ENCODE measurements at regions not wholly inside any gene's neighbourhood (a gene's known extent, or its start where the extent isn't known, plus 50 kb on each side); places are given as distances from the start of the nearest gene placed in this dataset.

DNA sequence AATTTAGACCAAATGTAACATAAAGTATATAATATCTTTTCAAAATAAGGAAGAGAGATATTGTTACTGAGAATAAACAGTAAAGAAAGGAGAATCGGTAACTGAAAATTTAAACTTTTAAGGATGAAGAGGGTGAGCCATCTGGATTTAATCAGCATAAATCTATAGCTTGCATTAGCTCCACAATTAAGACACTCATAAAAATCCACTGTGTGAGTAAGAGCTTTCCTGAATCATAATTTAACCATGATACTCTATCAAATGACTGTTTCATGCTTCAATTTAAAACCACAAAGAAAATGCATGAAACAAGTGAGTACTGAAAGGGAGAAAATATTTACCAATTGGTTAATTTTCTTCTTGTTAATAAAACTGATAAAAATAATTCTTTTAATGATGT lies 951.5 kb upstream of the SLIT2 start:
- POLR2A ChIA-PET = no interaction called here
- BruUV-seq (replicated peaks) = no TSS peak
- no peak for TF ChIP-seq POLR2AphosphoS5 (IDR thresholded peaks at IDR 0.05; ENCODE audit: insufficient read depth, low read depth, low read length)
- no peak for TF ChIP-seq POLR2A (IDR thresholded peaks at IDR 0.05; ENCODE audit: low read depth, low read length)
- no peak for TF ChIP-seq FOS (IDR thresholded peaks at IDR 0.05; ENCODE audit: borderline replicate concordance, insufficient read depth, low read length)
- TF ChIP-seq, protein P1, sequence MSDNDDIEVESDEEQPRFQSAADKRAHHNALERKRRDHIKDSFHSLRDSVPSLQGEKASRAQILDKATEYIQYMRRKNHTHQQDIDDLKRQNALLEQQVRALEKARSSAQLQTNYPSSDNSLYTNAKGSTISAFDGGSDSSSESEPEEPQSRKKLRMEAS (IDR thresholded peaks at IDR 0.05; ENCODE audit: insufficient read depth, insufficient read length) = no peak
- TF ChIP-seq JUN (IDR thresholded peaks at IDR 0.05; ENCODE audit: borderline replicate concordance, insufficient read depth, insufficient read length, low read depth) = no peak
- TF ChIP-seq MYC (IDR thresholded peaks at IDR 0.05; ENCODE audit: low read depth, low read length) = no peak
- no peak for TF ChIP-seq CTCF (IDR thresholded peaks at IDR 0.05; ENCODE audit: extremely low read depth in 1 of 2, insufficient read depth in 1 of 2, low read depth in 1 of 2, low read length in 2 of 2)
- TF ChIP-seq EZH2 (IDR thresholded peaks at IDR 0.05; ENCODE audit: borderline replicate concordance, low read depth, low read length, severe bottlenecking) = no peak
- TF ChIP-seq GATA2 (IDR thresholded peaks at IDR 0.05; ENCODE audit: insufficient read depth, insufficient read length, low read depth, low read length) = no peak
- intact Hi-C loops (cut with micrococcal nuclease) = no loop called here
- no peaks in the 10 kb centered on the region for H4K20me1 ChIP-seq (replicated peaks; ENCODE audit: control insufficient read depth, extremely low read depth, insufficient read depth, low read length)
- no peaks in the 10 kb centered on the region for H3K4me1 ChIP-seq (ENCODE audit: control insufficient read depth, extremely low read depth, insufficient read depth, low read length)
- no peak overlapping the region for H3K4me3 ChIP-seq (replicated peaks in 1 of 3; ENCODE audit: insufficient read depth in 1 of 3, low read depth in 1 of 3, low read length in 3 of 3)
- dilution Hi-C loops (cut with MboI; ENCODE audit: extremely low pct_ligation_motif_present, low sequenced_read_pairs) = no loop called here
- no peak overlapping the region for H3K4me2 ChIP-seq (ENCODE audit: insufficient read depth, low read length)
- H3K9ac ChIP-seq (replicated peaks; ENCODE audit: extremely low read depth, insufficient read depth, low read length) = no peak overlapping the region
- FAIRE-seq (no peak), DNase-seq (ENCODE audit: low read depth, low spot score) (no peak)
- H3K36me3 ChIP-seq (ENCODE audit: control insufficient read depth in 2 of 2, extremely low read depth in 1 of 2, insufficient read depth in 2 of 2, low read length in 2 of 2) = no peaks in the 10 kb centered on the region
- H3K27ac ChIP-seq (ENCODE audit: insufficient read depth, low read depth, low read length) = no peak overlapping the region
- no peak overlapping the region for H2AFZ ChIP-seq (ENCODE audit: low read depth, low read length)
- H3K79me2 ChIP-seq (ENCODE audit: control insufficient read depth, insufficient read depth, low read length) = no peaks in the 10 kb centered on the region
- H3K9me3 ChIP-seq (replicated peaks; ENCODE audit: control insufficient read depth, insufficient read depth, low read length) = no peaks in the 10 kb centered on the region
- CTCF ChIA-PET = interaction anchor here (0.8 to 2.2 kb wide), 3 partner anchors 9 to 948 kb away, joined by 3 to 5 read pairs (median 3); no protein-coding TSS in a partner anchor
- H3K9me1 ChIP-seq (replicated peaks; ENCODE audit: control insufficient read depth, extremely low read depth, insufficient read depth, low read length) = no peaks in the 10 kb centered on the region
- H3K27me3 ChIP-seq (ENCODE audit: control insufficient read depth in 2 of 2, insufficient read depth in 2 of 2, low read length in 2 of 2) = no peaks in the 10 kb centered on the region

Measured in endothelial cell of umbilical vein (primary cell).